ENCODE measurements at regions not wholly inside any gene's neighbourhood (a gene's known extent, or its start where the extent isn't known, plus 50 kb on each side); places are given as distances from the start of the nearest gene placed in this dataset.

GRCh38 chrX:57984620-57985019, 74.4 kb upstream of the ZXDA start:
- no peaks in the 10 kb centered on the region for H3K36me3 ChIP-seq (ENCODE audit: control insufficient read depth, insufficient read depth, low read length)
- intact Hi-C loops (cut with micrococcal nuclease) = no loop called here
- Mint-ChIP-seq H3K4me1 (no peaks in the 10 kb centered on the region), H3K27ac (no peak overlapping the region), H3K4me3 (no peak overlapping the region), H3K9me3 (peaks cover 0 to 9% of the 10 kb centered on the region in 2 donors), H3K36me3 (no peaks in the 10 kb centered on the region), H3K27me3 (ENCODE audit: low read depth in 2 of 2) (peaks cover 0 to 6% of the 10 kb centered on the region in 2 donors)
- no peak overlapping the region for H3K27ac ChIP-seq (ENCODE audit: low read length)
- no peaks in the 10 kb centered on the region for H3K4me1 ChIP-seq (ENCODE audit: control insufficient read depth, insufficient read depth, low read length)
- TF ChIP-seq CTCF (IDR thresholded peaks at IDR 0.05) = no peak
- DNase-seq (no peak), ATAC-seq (no peak)
- no peaks in the 10 kb centered on the region for H3K9me3 ChIP-seq (ENCODE audit: control insufficient read depth, insufficient read depth, low read length)
- no peak overlapping the region for H3K4me3 ChIP-seq (ENCODE audit: low read length)
- no peaks in the 10 kb centered on the region for H3K27me3 ChIP-seq (ENCODE audit: control insufficient read depth, insufficient read depth, low read length)
- 81% methylated on average over 3 of the region's 3 CpGs for WGBS (ENCODE audit: insufficient coverage)

GRCh38 chrX:57977992-57978391, 67.7 kb upstream of the ZXDA start:
- Histone ChIP-seq H3K9me3 (ENCODE audit: control insufficient read depth, insufficient read depth, low read length) (no peaks in the 10 kb centered on the region), H3K4me3 (ENCODE audit: low read length) (no peak overlapping the region), H3K27ac (ENCODE audit: low read length) (no peak overlapping the region), H3K36me3 (ENCODE audit: control insufficient read depth, insufficient read depth, low read length) (no peaks in the 10 kb centered on the region), H3K4me1 (ENCODE audit: control insufficient read depth, insufficient read depth, low read length) (no peaks in the 10 kb centered on the region), H3K27me3 (ENCODE audit: control insufficient read depth, insufficient read depth, low read length) (no peaks in the 10 kb centered on the region)
- intact Hi-C loops (cut with micrococcal nuclease) = no loop called here
- DNase-seq (no peak), ATAC-seq (no peak)
- no peak overlapping the region for H3K4me3 Mint-ChIP-seq
- 44% methylated on average over 2 of the region's 6 CpGs for WGBS (ENCODE audit: insufficient coverage)
- no peaks in the 10 kb centered on the region for H3K36me3 Mint-ChIP-seq
- TF ChIP-seq CTCF (IDR thresholded peaks at IDR 0.05) = no peak
- H3K27me3 Mint-ChIP-seq (ENCODE audit: low read depth in 2 of 2) = peaks cover 0 to 19% of the 10 kb centered on the region in 2 donors
- H3K4me1 Mint-ChIP-seq = no peaks in the 10 kb centered on the region
- H3K9me3 Mint-ChIP-seq = no peaks in the 10 kb centered on the region
- no peak overlapping the region for H3K27ac Mint-ChIP-seq

GRCh38 chrX:57964975-57965374, 54.7 kb upstream of the ZXDA start:
- Histone ChIP-seq H3K27ac (ENCODE audit: low read length) (no peak overlapping the region), H3K36me3 (ENCODE audit: control insufficient read depth, insufficient read depth, low read length) (no peaks in the 10 kb centered on the region), H3K9me3 (ENCODE audit: control insufficient read depth, insufficient read depth, low read length) (no peaks in the 10 kb centered on the region), H3K4me1 (ENCODE audit: control insufficient read depth, insufficient read depth, low read length) (no peaks in the 10 kb centered on the region), H3K4me3 (ENCODE audit: low read length) (no peak overlapping the region), H3K27me3 (ENCODE audit: control insufficient read depth, insufficient read depth, low read length) (no peaks in the 10 kb centered on the region)
- no peaks in the 10 kb centered on the region for H3K4me1 Mint-ChIP-seq
- no peaks in the 10 kb centered on the region for H3K27me3 Mint-ChIP-seq (ENCODE audit: low read depth in 2 of 2)
- no peak overlapping the region for H3K4me3 Mint-ChIP-seq
- no peak overlapping the region for H3K27ac Mint-ChIP-seq
- intact Hi-C loops (cut with micrococcal nuclease) = no loop called here
- DNase-seq = peak in 1 of 2 donors; percentile 1
- TF ChIP-seq CTCF (IDR thresholded peaks at IDR 0.05) = no peak
- H3K36me3 Mint-ChIP-seq = no peaks in the 10 kb centered on the region
- ATAC-seq = no peak
- no peaks in the 10 kb centered on the region for H3K9me3 Mint-ChIP-seq
- 57% methylated on average over 1 of the region's 1 CpG for WGBS (ENCODE audit: insufficient coverage)

All from natural killer cell (primary cell).